CD14-positive monocyte (primary cell): ENCODE measurements at regions not wholly inside any gene's neighbourhood (a gene's known extent, or its start where the extent isn't known, plus 50 kb on each side); places are given as distances from the start of the nearest gene placed in this dataset.

Experiments used
- DNase-seq, 3 donors: peaks; one replicate each; pipeline ENCODE4 v3.0.0-alpha.2; 2011 to 2022
- H2AFZ ChIP-seq: 2 replicates; pipeline ENCODE4 v1.6.0; 2012; ENCODE audit warnings: mild to moderate bottlenecking, low read depth, low read length, inconsistent platforms; ENCODE audit not compliant: insufficient read depth, poor library complexity, severe bottlenecking
- H3K27ac ChIP-seq, 2 donors: 1 replicate in 1 of 2; 2 replicates in 1 of 2; pipeline ENCODE4 v1.5.1; 2012 to 2013; ENCODE audit warnings: low read length in 2 of 2, control low read depth in 1 of 2, inconsistent platforms in 1 of 2, low read depth in 1 of 2, mild to moderate bottlenecking in 1 of 2
- H3K27me3 ChIP-seq, 2 donors: one replicate each; pipeline versions ENCODE4 v1.6.0 to v1.6.1; 2011 to 2013; ENCODE audit warnings: low read length in 2 of 2; ENCODE audit not compliant: control insufficient read depth in 2 of 2, insufficient read depth in 2 of 2
- H3K36me3 ChIP-seq, 2 donors: replicated peaks in 1 of 2; 1 replicate in 1 of 2; 2 replicates in 1 of 2; pipeline versions ENCODE4 v1.5.1 to v1.6.1; 2012 to 2013; ENCODE audit warnings: low read length in 2 of 2, control low read depth in 1 of 2, inconsistent platforms in 1 of 2, mild to moderate bottlenecking in 1 of 2; ENCODE audit not compliant: insufficient read depth in 2 of 2, control insufficient read depth in 1 of 2
- H3K4me1 ChIP-seq, 2 donors: 1 replicate in 1 of 2; 2 replicates in 1 of 2; pipeline versions ENCODE4 v1.5.1 to v1.6.1; 2012 to 2013; ENCODE audit warnings: low read length in 2 of 2, control low read depth in 1 of 2, inconsistent platforms in 1 of 2, mild to moderate bottlenecking in 1 of 2, moderate library complexity in 1 of 2; ENCODE audit not compliant: insufficient read depth in 2 of 2, control insufficient read depth in 1 of 2
- H3K4me2 ChIP-seq: replicated peaks from 2 replicates; pipeline ENCODE3; 2012; ENCODE audit warnings: low read length, moderate library complexity, mild to moderate bottlenecking; ENCODE audit not compliant: poor library complexity, severe bottlenecking; ENCODE audit errors: extremely low read depth
- H3K4me3 ChIP-seq, 3 experiments: fragments of 200-600 bp in 1 of 3; sonication (generic) in 1 of 3; replicated peaks in 1 of 3; 1 replicate in 2 of 3; 2 replicates in 1 of 3; pipeline ENCODE4 v1.5.1; 2011 to 2013; ENCODE audit warnings: low read length in 3 of 3, mild to moderate bottlenecking in 3 of 3, control low read depth in 2 of 3, low read depth in 2 of 3, inconsistent platforms in 1 of 3, moderate library complexity in 1 of 3
- H3K79me2 ChIP-seq: 2 replicates; pipeline ENCODE4 v1.6.0; 2012; ENCODE audit warnings: mild to moderate bottlenecking, control low read depth, inconsistent platforms, low read length, moderate library complexity; ENCODE audit not compliant: insufficient read depth
- H3K9ac ChIP-seq: 2 replicates; pipeline ENCODE4 v1.6.0; 2017; ENCODE audit warnings: low read length, mild to moderate bottlenecking; ENCODE audit not compliant: insufficient read depth, poor library complexity, severe bottlenecking
- H3K9me3 ChIP-seq, 2 donors: replicated peaks in 1 of 2; 1 replicate in 1 of 2; 2 replicates in 1 of 2; pipeline versions ENCODE4 v1.5.1 to v1.6.1; 2012 to 2013; ENCODE audit warnings: low read length in 2 of 2, control low read depth in 1 of 2; ENCODE audit not compliant: control insufficient read depth in 1 of 2, insufficient read depth in 1 of 2
- H4K20me1 ChIP-seq: 2 replicates; pipeline ENCODE4 v1.6.0; 2012; ENCODE audit warnings: mild to moderate bottlenecking, low read length, control low read depth, moderate library complexity; ENCODE audit not compliant: insufficient read depth
- H3K27ac Mint-ChIP-seq, 7 donors: one replicate each; pipeline ENCODE4 v1.8.0; 2020; ENCODE audit warnings: mild to moderate bottlenecking in 7 of 7, mixed read lengths in 7 of 7, moderate library complexity in 6 of 7, inconsistent platforms in 2 of 7
- H3K27me3 Mint-ChIP-seq, 3 donors: one replicate each; pipeline ENCODE4 v1.8.0; 2021 to 2022; ENCODE audit warnings: low read depth in 3 of 3, mild to moderate bottlenecking in 3 of 3, mixed read lengths in 3 of 3, moderate library complexity in 3 of 3, inconsistent platforms in 1 of 3
- H3K36me3 Mint-ChIP-seq, 2 donors: one replicate each; pipeline ENCODE4 v1.8.0; 2020; ENCODE audit warnings: mixed read lengths in 2 of 2, inconsistent platforms in 1 of 2, mild to moderate bottlenecking in 1 of 2
- H3K4me1 Mint-ChIP-seq: one replicate; pipeline ENCODE4 v1.8.0; 2020; ENCODE audit warnings: mild to moderate bottlenecking, mixed read lengths
- H3K4me3 Mint-ChIP-seq, 2 donors: one replicate each; pipeline ENCODE4 v1.8.0; 2020; ENCODE audit warnings: mild to moderate bottlenecking in 2 of 2, mixed read lengths in 2 of 2, moderate library complexity in 1 of 2
- H3K9me3 Mint-ChIP-seq, 7 donors: one replicate each; pipeline ENCODE4 v1.8.0; 2020 to 2022; ENCODE audit warnings: mixed read lengths in 7 of 7, mild to moderate bottlenecking in 6 of 7, moderate library complexity in 6 of 7, inconsistent platforms in 2 of 7
- CTCF ChIP-seq: fragments of 200-600 bp; IDR thresholded peaks from one replicate; pipeline ENCODE4 v1.8.0; 2022; ENCODE audit warnings: antibody characterized with exemption, mild to moderate bottlenecking
- WGBS: methylation state at CpG from one replicate; pipeline ENCODE4 v1.1.5; 2013; ENCODE audit warnings: missing lambda C conversion rate; ENCODE audit not compliant: insufficient coverage; 5-methylcytosine and 5-hydroxymethylcytosine counted together
- intact Hi-C, 2 donors: fragments of 100-400 bp; cut with micrococcal nuclease; formaldehyde crosslinking; loops; one replicate each; pipeline versions ENCODE4 v1.15.0 to v1.15.1; 2023

GRCh38 chrX:74369666-74370065 is 51.6 kb upstream of the SLC16A2 start:
- no peak overlapping the region for H3K4me3 ChIP-seq
- no peaks in the 10 kb centered on the region for H3K27me3 ChIP-seq
- no peak overlapping the region for H3K27ac ChIP-seq
- no peaks in the 10 kb centered on the region for H3K9me3 ChIP-seq
- no peaks in the 10 kb centered on the region for H4K20me1 ChIP-seq
- H3K36me3 Mint-ChIP-seq: no peaks in the 10 kb centered on the region
- WGBS: no CpG with 5 or more reads among the region's 1 CpG
- H3K27me3 Mint-ChIP-seq: peaks cover 0 to 1% (median 0%) of the 10 kb centered on the region in 3 donors
- no peak overlapping the region for H3K4me3 Mint-ChIP-seq
- no peak overlapping the region for H2AFZ ChIP-seq
- intact Hi-C loops: no loop called here
- peaks cover 23% of the 10 kb centered on the region for H3K4me1 Mint-ChIP-seq
- no peaks in the 10 kb centered on the region for H3K36me3 ChIP-seq
- DNase-seq: no peak
- H3K9me3 Mint-ChIP-seq: no peaks in the 10 kb centered on the region
- no peaks in the 10 kb centered on the region for H3K79me2 ChIP-seq
- no peak for TF ChIP-seq CTCF
- H3K9ac ChIP-seq: no peak overlapping the region
- H3K4me2 ChIP-seq: no peak overlapping the region
- peaks cover 17 to 19% of the 10 kb centered on the region in 2 donors for H3K4me1 ChIP-seq
- H3K27ac Mint-ChIP-seq: no peak overlapping the region

DNA sequence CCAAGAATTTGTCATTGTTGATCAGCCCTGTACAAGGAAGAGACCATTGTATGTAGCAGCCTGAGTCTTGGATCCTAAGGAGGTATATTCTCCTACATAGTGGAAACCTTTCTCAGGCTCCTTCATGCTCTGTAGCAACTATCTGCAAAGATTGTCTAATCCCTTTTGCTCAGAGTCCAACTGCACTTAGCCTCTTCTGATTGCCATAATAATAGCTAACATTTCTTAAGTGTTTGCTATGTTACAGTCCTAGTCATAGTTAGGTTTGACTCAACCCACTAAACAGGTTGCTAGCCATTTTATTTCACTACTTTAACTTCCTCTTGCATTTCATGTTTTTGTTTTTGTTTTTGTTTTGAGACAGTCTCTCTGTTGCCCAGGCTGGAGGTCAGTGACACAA is 50.8 kb upstream of the SLC16A2 start:
- Histone ChIP-seq H3K36me3 (no peaks in the 10 kb centered on the region), H3K27ac (no peak overlapping the region), H3K4me3 (no peak overlapping the region), H3K9ac (no peak overlapping the region), H3K27me3 (no peaks in the 10 kb centered on the region), H3K79me2 (no peaks in the 10 kb centered on the region), H3K9me3 (no peaks in the 10 kb centered on the region), H2AFZ (no peak overlapping the region), H4K20me1 (no peaks in the 10 kb centered on the region), H3K4me2 (no peak overlapping the region), H3K4me1 (peaks cover 17 to 19% of the 10 kb centered on the region in 2 donors)
- peak; percentile 15 to 26 (median 19) for DNase-seq
- TF ChIP-seq CTCF: no peak
- H3K4me1 Mint-ChIP-seq: peaks cover 23% of the 10 kb centered on the region
- H3K27ac Mint-ChIP-seq: peak overlapping the region in 3 of 7 donors; percentile 20 to 74 (median 25)
- H3K27me3 Mint-ChIP-seq: peaks cover 2% of the 10 kb centered on the region in 3 donors
- H3K36me3 Mint-ChIP-seq: no peaks in the 10 kb centered on the region
- peaks cover 0 to 1% (median 0%) of the 10 kb centered on the region in 7 donors for H3K9me3 Mint-ChIP-seq
- intact Hi-C loops: no loop called here
- H3K4me3 Mint-ChIP-seq: no peak overlapping the region
